GM12891 (cell line): ENCODE measurements at regions not wholly inside any gene's neighbourhood (a gene's known extent, or its start where the extent isn't known, plus 50 kb on each side); places are given as distances from the start of the nearest gene placed in this dataset.

Experiments used
- POLR2A ChIP-seq: IDR thresholded peaks from 2 replicates; pipeline ENCODE4 v1.6.1; 2011; ENCODE audit warnings: low read depth, low read length, control low read depth
- POLR2AphosphoS5 ChIP-seq: IDR thresholded peaks from 2 replicates; pipeline ENCODE4 v1.6.1; 2011; ENCODE audit warnings: low read depth, low read length, control low read depth
- SPI1 ChIP-seq: IDR thresholded peaks from 2 replicates; pipeline ENCODE4 v1.6.1; 2011; ENCODE audit warnings: low read depth, low read length, control low read depth
- TAF1 ChIP-seq: IDR thresholded peaks from 2 replicates; pipeline ENCODE4 v1.6.1; 2011; ENCODE audit warnings: low read depth, low read length, control low read depth

- TF ChIP-seq TAF1 (no peak), POLR2A (no peak), POLR2AphosphoS5 (no peak), SPI1 (no peak)
Measured at GRCh38 chr16:17538927-17539326, 68.2 kb upstream of the XYLT1 start.
